Fibroblast of skin of back (primary cell): ENCODE measurements at regions not wholly inside any gene's neighbourhood (a gene's known extent, or its start where the extent isn't known, plus 50 kb on each side); places are given as distances from the start of the nearest gene placed in this dataset.

ENCODE experiments used
- DNase-seq: peaks from one replicate; pipeline ENCODE4 v3.0.0-alpha.2; 2013

- no peak for DNase-seq
Observed at GRCh38 chr11:10923882-10924281, 66.0 kb upstream of the ZBED5 start.

DNA sequence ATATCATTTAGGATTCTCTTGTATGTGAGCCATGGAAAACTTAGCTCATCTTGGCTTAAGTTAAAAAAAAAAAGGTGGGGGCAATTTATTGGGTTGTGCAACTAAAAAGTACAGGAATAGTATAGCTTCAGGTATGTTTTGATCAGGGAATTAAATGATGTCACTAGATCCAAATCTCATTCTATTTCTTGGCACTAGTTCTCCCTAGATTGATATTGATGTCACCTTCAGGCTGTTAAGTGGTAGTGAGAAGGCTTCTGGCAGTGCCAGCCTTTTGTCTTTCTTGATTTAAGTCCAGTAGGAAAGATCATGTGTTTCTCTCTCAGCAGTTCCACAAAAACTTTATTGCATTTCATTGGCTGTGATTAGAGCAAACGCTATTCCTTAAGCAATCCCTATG is 65.0 kb upstream of the ZBED5 start:
- no peak for DNase-seq

- DNase-seq = no peak
Observed at GRCh38 chr11:10920875-10921274, 63.0 kb upstream of the ZBED5 start.

DNA sequence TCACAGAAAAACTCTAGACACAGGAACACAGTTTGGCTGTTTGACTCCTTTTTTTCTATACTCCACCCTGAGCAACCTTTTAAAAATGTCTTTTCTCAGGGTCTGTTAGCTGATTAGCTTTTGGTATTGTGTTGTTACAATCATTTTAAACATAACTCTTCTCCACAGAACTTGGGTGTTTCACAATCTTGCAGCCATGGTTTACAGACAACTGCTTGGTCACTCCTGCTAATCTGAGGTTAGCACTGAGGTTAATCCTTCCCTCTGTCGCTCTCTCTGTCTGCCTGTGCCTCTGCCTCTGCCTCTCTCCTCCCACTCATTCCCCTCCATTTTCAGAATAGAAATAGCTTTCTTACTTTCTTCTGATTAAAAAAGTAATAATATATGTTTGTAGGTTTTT is 62.4 kb upstream of the ZBED5 start:
- DNase-seq = no peak

- no peak for DNase-seq
Observed at GRCh38 chr11:10918698-10919097, 60.8 kb upstream of the ZBED5 start.

DNA sequence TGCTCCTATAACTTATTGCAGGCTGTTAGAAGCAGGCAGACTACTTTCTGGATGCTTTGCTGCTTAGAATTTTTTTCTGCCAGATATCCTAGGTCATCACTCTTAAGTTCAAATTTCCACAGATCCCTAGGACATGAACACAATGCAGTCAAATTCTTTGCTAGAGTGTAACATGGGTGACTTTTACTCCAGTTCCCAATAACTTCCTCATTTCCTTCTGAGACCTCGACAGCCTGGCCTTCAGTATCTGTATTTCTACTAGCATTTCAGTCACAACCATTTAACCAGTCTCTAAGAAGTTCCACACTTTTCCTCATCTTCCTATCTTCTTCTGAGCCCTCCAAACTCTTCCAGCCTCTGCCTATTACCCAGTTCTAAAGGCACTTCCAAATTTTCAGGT is 60.4 kb upstream of the ZBED5 start:
- no peak for DNase-seq

DNA sequence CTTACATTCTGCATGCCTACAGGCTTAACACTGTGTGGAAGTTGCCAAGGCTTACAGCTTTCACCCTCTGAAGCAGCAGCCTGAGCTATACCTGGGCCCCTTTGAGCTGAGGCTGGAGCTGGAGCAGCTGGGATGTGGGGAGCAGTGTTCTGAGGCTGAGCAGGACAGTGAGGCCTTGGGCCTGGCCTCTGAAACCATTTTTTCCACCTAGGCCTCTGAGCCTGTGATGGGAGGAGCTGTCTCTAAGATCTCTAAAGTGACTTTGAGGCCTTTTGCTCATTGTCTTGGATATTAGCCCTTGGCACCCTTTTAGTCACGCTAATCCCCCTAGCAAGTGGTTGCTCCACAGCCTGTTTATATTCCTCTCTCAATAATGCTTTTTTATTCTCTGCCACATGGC is 59.9 kb upstream of the ZBED5 start:
- DNase-seq = no peak

GRCh38 chr11:10916665-10917064 is 58.8 kb upstream of the ZBED5 start:
- DNase-seq = peak; percentile 39

DNA sequence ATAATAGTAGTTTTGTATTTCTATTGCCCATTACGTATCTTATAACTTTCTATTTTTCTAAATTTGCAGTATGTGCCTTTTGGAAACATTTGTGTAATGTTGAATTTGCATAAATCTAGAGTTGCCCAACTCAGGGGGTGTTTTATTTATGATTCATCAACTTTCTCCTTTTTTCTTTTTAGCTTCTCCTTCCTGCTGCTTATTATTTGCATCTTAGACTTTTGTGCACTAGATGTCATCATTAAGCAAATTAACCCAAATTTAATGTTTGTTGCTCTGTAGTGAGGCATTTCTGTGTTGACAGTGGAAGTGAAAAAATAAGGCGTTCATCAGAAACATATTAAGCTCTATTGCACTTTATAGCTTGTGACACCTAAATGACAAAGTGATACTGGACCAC is 56.2 kb upstream of the ZBED5 start:
- DNase-seq = no peak

DNA sequence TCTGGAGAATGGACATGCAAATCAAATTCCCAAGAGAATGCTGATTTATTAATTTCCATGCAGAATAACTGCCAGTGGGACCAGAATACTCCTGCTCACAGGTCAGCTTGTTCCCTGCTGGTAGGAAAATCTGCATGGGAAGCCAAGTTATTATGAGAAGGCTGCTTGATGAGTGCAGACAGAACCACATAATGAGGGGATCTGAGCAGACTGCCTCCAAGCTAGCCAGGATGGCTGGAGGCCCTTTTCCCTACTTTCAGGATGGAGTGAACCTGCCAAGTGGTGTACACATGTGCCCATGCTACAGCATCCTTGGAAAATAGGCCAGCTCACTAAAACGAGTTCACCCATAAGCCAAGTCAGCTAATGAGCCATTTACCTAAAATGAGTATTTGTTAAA is 55.2 kb upstream of the ZBED5 start:
- no peak for DNase-seq

- DNase-seq = no peak
Observed at GRCh38 chr11:10911907-10912306, 54.1 kb upstream of the ZBED5 start.

GRCh38 chr11:10909141-10909883 is 51.5 kb upstream of the ZBED5 start:
- peak; percentile 72 for DNase-seq

GRCh38 chr11:10908215-10908951 is 50.5 kb upstream of the ZBED5 start:
- peak; percentile 98 for DNase-seq
